ENCODE measurements at regions not wholly inside any gene's neighbourhood (a gene's known extent, or its start where the extent isn't known, plus 50 kb on each side); places are given as distances from the start of the nearest gene placed in this dataset.

- Histone ChIP-seq H3K79me1 (ENCODE audit: low read depth, low read length) (no peaks in the 10 kb centered on the region), H3K4ac (ENCODE audit: low read length) (peak overlapping the region; percentile 57), H3K14ac (ENCODE audit: low read length) (peak overlapping the region; percentile 17), H3K18ac (ENCODE audit: low read length) (no peak overlapping the region), H2AK5ac (ENCODE audit: low read depth, low read length) (peak overlapping the region; percentile 40), H3K4me2 (ENCODE audit: insufficient read depth, low read length, poor library complexity, severe bottlenecking) (no peak overlapping the region), H3K4me1 (ENCODE audit: control insufficient read depth in 2 of 2, insufficient read depth in 1 of 2, low read depth in 1 of 2, low read length in 2 of 2) (peaks cover 8 to 26% of the 10 kb centered on the region in 2 donors), H3K4me3 (ENCODE audit: low read length in 2 of 2) (no peak overlapping the region), H3K27me3 (ENCODE audit: control insufficient read depth in 3 of 3, insufficient read depth in 3 of 3, low read depth in 1 of 3, low read length in 3 of 3) (peaks cover 4 to 43% (median 30%) of the 10 kb centered on the region in 3 experiments), H2BK5ac (ENCODE audit: low read length) (no peak overlapping the region), H3K9me3 (replicated peaks in 1 of 2; ENCODE audit: control insufficient read depth in 2 of 2, insufficient read depth in 1 of 2, low read depth in 1 of 2, low read length in 2 of 2) (no peaks in the 10 kb centered on the region), H2BK12ac (ENCODE audit: low read length) (no peak overlapping the region), H2BK15ac (ENCODE audit: low read length) (peak overlapping the region; percentile 86), H3K27ac (replicated peaks; ENCODE audit: low read length) (no peak overlapping the region), H3K9ac (ENCODE audit: low read depth, low read length, poor library complexity) (no peak overlapping the region), H3K23ac (ENCODE audit: low read depth, low read length, poor library complexity) (no peak overlapping the region), H2AFZ (ENCODE audit: low read length) (no peak overlapping the region), H2BK120ac (ENCODE audit: low read depth, low read length) (no peak overlapping the region), H3K36me3 (replicated peaks in 1 of 2; ENCODE audit: control insufficient read depth in 2 of 2, insufficient read depth in 2 of 2, low read length in 2 of 2) (no peaks in the 10 kb centered on the region), H4K91ac (ENCODE audit: low read depth, low read length, poor library complexity) (no peak overlapping the region), H4K8ac (ENCODE audit: low read depth, low read length) (no peak overlapping the region)
- no CpG with 5 or more reads among the region's 14 CpGs for WGBS, 2 donors (ENCODE audit: extremely low coverage in 2 of 2, insufficient read length in 2 of 2, insufficient replicate concordance in 1 of 2)
- DNase-seq (ENCODE audit: low spot score): no peak
Measured at GRCh38 chr17:77284023-77284617, 143.4 kb downstream of the SEC14L1 start.

DNA sequence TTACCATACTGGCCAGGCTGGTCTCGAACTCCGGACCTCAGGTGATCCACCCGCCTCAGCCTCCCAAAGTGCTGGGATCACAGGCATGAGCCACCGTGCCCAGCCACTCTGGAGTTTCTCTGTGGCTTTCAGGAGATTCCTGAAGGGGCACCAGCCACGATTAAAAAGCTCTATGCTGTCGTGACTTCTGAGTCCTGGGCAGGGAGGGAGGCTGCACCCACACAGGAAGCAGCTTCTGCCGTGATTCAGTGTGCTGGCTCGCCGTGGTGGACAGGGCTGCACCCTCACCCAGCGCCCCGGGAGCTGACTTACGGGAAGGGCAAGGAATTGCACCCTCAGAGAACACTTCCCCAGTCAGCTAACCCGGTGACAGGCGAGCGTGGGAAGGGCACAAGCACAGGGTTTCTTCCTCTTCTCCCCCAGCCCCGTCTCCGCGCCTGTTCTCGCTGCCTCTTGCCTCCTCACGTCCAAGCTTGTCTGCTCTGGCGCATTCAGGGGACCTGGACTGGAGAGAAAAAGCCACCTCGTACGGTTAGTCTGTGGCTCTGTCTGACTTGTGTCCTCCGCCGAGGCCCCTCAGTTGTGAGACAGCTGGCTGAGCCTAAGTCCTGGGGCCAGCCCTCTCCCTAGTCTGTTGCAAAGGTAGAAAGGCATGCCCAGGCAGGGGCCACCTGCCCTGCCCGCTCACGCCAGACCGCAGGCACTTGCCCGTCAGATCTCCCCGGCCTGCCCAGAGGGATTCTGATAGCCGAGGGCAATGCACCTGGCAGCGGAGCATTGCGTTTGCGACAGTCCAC lies 145.0 kb downstream of the SEC14L1 start:
- peak overlapping the region; percentile 42 for H2BK5ac ChIP-seq (ENCODE audit: low read length)
- no peak overlapping the region for H3K9ac ChIP-seq (ENCODE audit: low read depth, low read length, poor library complexity)
- no peak overlapping the region for H2BK12ac ChIP-seq (ENCODE audit: low read length)
- no peak overlapping the region for H3K4me2 ChIP-seq (ENCODE audit: insufficient read depth, low read length, poor library complexity, severe bottlenecking)
- no peaks in the 10 kb centered on the region for H3K9me3 ChIP-seq (replicated peaks in 1 of 2; ENCODE audit: control insufficient read depth in 2 of 2, insufficient read depth in 1 of 2, low read depth in 1 of 2, low read length in 2 of 2)
- no peak overlapping the region for H3K4ac ChIP-seq (ENCODE audit: low read length)
- no peak overlapping the region for H4K8ac ChIP-seq (ENCODE audit: low read depth, low read length)
- H3K4me3 ChIP-seq (ENCODE audit: low read length in 2 of 2): no peak overlapping the region
- no peak overlapping the region for H4K91ac ChIP-seq (ENCODE audit: low read depth, low read length, poor library complexity)
- H2AK5ac ChIP-seq (ENCODE audit: low read depth, low read length): peak overlapping the region; percentile 24
- H3K4me1 ChIP-seq (ENCODE audit: control insufficient read depth in 2 of 2, insufficient read depth in 1 of 2, low read depth in 1 of 2, low read length in 2 of 2): peaks cover 8 to 15% of the 10 kb centered on the region in 2 donors
- no peak for DNase-seq (ENCODE audit: low spot score)
- H3K36me3 ChIP-seq (replicated peaks in 1 of 2; ENCODE audit: control insufficient read depth in 2 of 2, insufficient read depth in 2 of 2, low read length in 2 of 2): no peaks in the 10 kb centered on the region
- WGBS, 2 donors (ENCODE audit: extremely low coverage in 2 of 2, insufficient read length in 2 of 2, insufficient replicate concordance in 1 of 2): no CpG with 5 or more reads among the region's 34 CpGs
- H2BK120ac ChIP-seq (ENCODE audit: low read depth, low read length): no peak overlapping the region
- peak overlapping the region; percentile 58 for H3K18ac ChIP-seq (ENCODE audit: low read length)
- H3K27me3 ChIP-seq (ENCODE audit: control insufficient read depth in 3 of 3, insufficient read depth in 3 of 3, low read depth in 1 of 3, low read length in 3 of 3): peaks cover 4 to 27% (median 14%) of the 10 kb centered on the region in 3 experiments
- H2AFZ ChIP-seq (ENCODE audit: low read length): peak overlapping the region; percentile 67
- no peak overlapping the region for H3K23ac ChIP-seq (ENCODE audit: low read depth, low read length, poor library complexity)
- H3K79me1 ChIP-seq (ENCODE audit: low read depth, low read length): no peaks in the 10 kb centered on the region
- no peak overlapping the region for H3K27ac ChIP-seq (replicated peaks; ENCODE audit: low read length)
- H3K14ac ChIP-seq (ENCODE audit: low read length): no peak overlapping the region
- H2BK15ac ChIP-seq (ENCODE audit: low read length): peak overlapping the region; percentile 12

- H2AK5ac ChIP-seq (ENCODE audit: low read depth, low read length): peak overlapping the region; percentile 99
- no peak for DNase-seq (ENCODE audit: low spot score)
- no peaks in the 10 kb centered on the region for H3K36me3 ChIP-seq (replicated peaks in 1 of 2; ENCODE audit: control insufficient read depth in 2 of 2, insufficient read depth in 2 of 2, low read length in 2 of 2)
- H3K9me3 ChIP-seq (replicated peaks in 1 of 2; ENCODE audit: control insufficient read depth in 2 of 2, insufficient read depth in 1 of 2, low read depth in 1 of 2, low read length in 2 of 2): no peaks in the 10 kb centered on the region
- peaks cover 8 to 15% of the 10 kb centered on the region in 2 donors for H3K4me1 ChIP-seq (ENCODE audit: control insufficient read depth in 2 of 2, insufficient read depth in 1 of 2, low read depth in 1 of 2, low read length in 2 of 2)
- peak overlapping the region; percentile 82 for H3K18ac ChIP-seq (ENCODE audit: low read length)
- H2BK12ac ChIP-seq (ENCODE audit: low read length): peak overlapping the region; percentile 70
- H3K27me3 ChIP-seq (ENCODE audit: control insufficient read depth in 3 of 3, insufficient read depth in 3 of 3, low read depth in 1 of 3, low read length in 3 of 3): peaks cover 4 to 27% (median 12%) of the 10 kb centered on the region in 3 experiments
- H4K91ac ChIP-seq (ENCODE audit: low read depth, low read length, poor library complexity): no peak overlapping the region
- no peak overlapping the region for H3K14ac ChIP-seq (ENCODE audit: low read length)
- H2BK15ac ChIP-seq (ENCODE audit: low read length): peak overlapping the region; percentile 94
- no peak overlapping the region for H3K4me3 ChIP-seq (ENCODE audit: low read length in 2 of 2)
- H2BK5ac ChIP-seq (ENCODE audit: low read length): peak overlapping the region; percentile 42
- H3K4me2 ChIP-seq (ENCODE audit: insufficient read depth, low read length, poor library complexity, severe bottlenecking): no peak overlapping the region
- no peak overlapping the region for H3K27ac ChIP-seq (replicated peaks; ENCODE audit: low read length)
- no peak overlapping the region for H2AFZ ChIP-seq (ENCODE audit: low read length)
- no peak overlapping the region for H3K4ac ChIP-seq (ENCODE audit: low read length)
- H2BK120ac ChIP-seq (ENCODE audit: low read depth, low read length): no peak overlapping the region
- no peak overlapping the region for H4K8ac ChIP-seq (ENCODE audit: low read depth, low read length)
- no peaks in the 10 kb centered on the region for H3K79me1 ChIP-seq (ENCODE audit: low read depth, low read length)
- H3K9ac ChIP-seq (ENCODE audit: low read depth, low read length, poor library complexity): no peak overlapping the region
- peak overlapping the region; percentile 80 for H3K23ac ChIP-seq (ENCODE audit: low read depth, low read length, poor library complexity)
Measured at GRCh38 chr17:77286391-77286640, 145.5 kb downstream of the SEC14L1 start.

DNA sequence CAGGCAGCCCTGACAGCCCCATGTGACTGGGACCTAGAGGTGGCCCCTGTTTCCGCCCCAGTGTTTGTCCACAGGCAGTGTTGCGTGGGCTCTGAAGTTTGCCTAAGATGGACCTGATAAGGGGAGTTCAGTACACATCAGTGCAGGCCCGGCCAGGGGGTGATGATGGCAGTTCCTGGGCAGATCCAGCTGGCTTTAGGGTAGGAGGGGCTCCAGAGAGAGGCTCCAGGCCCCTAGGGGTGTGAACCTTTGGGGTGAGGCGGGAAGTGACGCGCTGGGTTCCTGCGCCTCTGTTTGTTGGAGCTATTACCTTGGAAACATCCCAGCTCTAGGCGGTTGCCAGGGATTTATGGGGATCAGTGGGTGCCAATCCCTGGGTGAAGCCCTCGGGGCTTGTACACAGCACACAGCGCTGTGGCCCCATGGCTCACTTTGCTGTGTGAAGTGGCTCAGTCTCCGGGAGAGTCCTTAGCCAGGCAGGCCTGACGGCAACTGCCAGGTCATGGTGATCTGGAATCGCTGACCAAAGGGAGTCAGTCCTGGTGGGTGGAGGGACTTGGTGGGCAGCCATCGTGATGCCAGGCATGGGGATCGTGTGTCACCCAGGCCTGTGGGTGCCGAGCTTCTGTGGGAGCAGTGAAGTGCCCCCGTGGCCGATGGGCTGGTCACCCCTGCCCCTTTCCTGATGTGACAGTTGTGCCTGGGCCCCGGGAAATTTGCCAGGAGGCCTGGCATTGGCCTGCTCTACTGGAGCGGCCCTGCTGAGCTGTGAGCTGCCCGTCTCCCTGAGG lies 146.1 kb downstream of the SEC14L1 start:
- Histone ChIP-seq H4K8ac (ENCODE audit: low read depth, low read length) (peak overlapping the region; percentile 43), H3K36me3 (replicated peaks in 1 of 2; ENCODE audit: control insufficient read depth in 2 of 2, insufficient read depth in 2 of 2, low read length in 2 of 2) (no peaks in the 10 kb centered on the region), H2BK12ac (ENCODE audit: low read length) (peak overlapping the region; percentile 73), H3K18ac (ENCODE audit: low read length) (peak overlapping the region; percentile 82), H3K4ac (ENCODE audit: low read length) (peak overlapping the region; percentile 95), H3K4me1 (ENCODE audit: control insufficient read depth in 2 of 2, insufficient read depth in 1 of 2, low read depth in 1 of 2, low read length in 2 of 2) (peaks cover 5 to 13% of the 10 kb centered on the region in 2 donors), H4K91ac (ENCODE audit: low read depth, low read length, poor library complexity) (no peak overlapping the region), H2BK15ac (ENCODE audit: low read length) (peak overlapping the region; percentile 94), H3K23ac (ENCODE audit: low read depth, low read length, poor library complexity) (peak overlapping the region; percentile 80), H3K27ac (replicated peaks; ENCODE audit: low read length) (no peak overlapping the region), H3K4me3 (ENCODE audit: low read length in 2 of 2) (no peak overlapping the region), H3K27me3 (ENCODE audit: control insufficient read depth in 3 of 3, insufficient read depth in 3 of 3, low read depth in 1 of 3, low read length in 3 of 3) (peaks cover 0 to 22% (median 7%) of the 10 kb centered on the region in 3 experiments), H2AFZ (ENCODE audit: low read length) (no peak overlapping the region), H3K4me2 (ENCODE audit: insufficient read depth, low read length, poor library complexity, severe bottlenecking) (no peak overlapping the region), H2AK5ac (ENCODE audit: low read depth, low read length) (peak overlapping the region; percentile 99), H2BK5ac (ENCODE audit: low read length) (peak overlapping the region; percentile 42), H3K9me3 (replicated peaks in 1 of 2; ENCODE audit: control insufficient read depth in 2 of 2, insufficient read depth in 1 of 2, low read depth in 1 of 2, low read length in 2 of 2) (no peaks in the 10 kb centered on the region), H3K9ac (ENCODE audit: low read depth, low read length, poor library complexity) (no peak overlapping the region), H3K79me1 (ENCODE audit: low read depth, low read length) (no peaks in the 10 kb centered on the region), H2BK120ac (ENCODE audit: low read depth, low read length) (peak overlapping the region; percentile 72), H3K14ac (ENCODE audit: low read length) (peak overlapping the region; percentile 38)
- no CpG with 5 or more reads among the region's 21 CpGs for whole genome bisulfite sequencing, 2 donors (ENCODE audit: extremely low coverage in 2 of 2, insufficient read length in 2 of 2, insufficient replicate concordance in 1 of 2)
- DNase-seq (ENCODE audit: low spot score): no peak
